Stimulated activated CD4-positive, alpha-beta T cell treated with anti-CD3 and anti-CD28 coated beads, Interleukin-12 subunit alpha, Interleukin-12 subunit beta, amount 100 ng/mL, for 24 hours (primary cell): ENCODE measurements at regions not wholly inside any gene's neighbourhood (a gene's known extent, or its start where the extent isn't known, plus 50 kb on each side); places are given as distances from the start of the nearest gene placed in this dataset.

Experiments
- DNase-seq, 2 experiments: peaks; one replicate each; pipeline ENCODE4 v3.0.0-alpha.2; 2020; ENCODE audit warnings: low read depth in 2 of 2

- no peak for DNase-seq
Measured at GRCh38 chr10:125219776-125220175, 59.4 kb upstream of the CTBP2 start.

- DNase-seq: no peak
Measured at GRCh38 chr10:125218967-125219366, 58.6 kb upstream of the CTBP2 start.

GRCh38 chr10:125217990-125218675 is 57.8 kb upstream of the CTBP2 start:
- DNase-seq: no peak

- DNase-seq: no peak
Measured at GRCh38 chr10:125216861-125217260, 56.5 kb upstream of the CTBP2 start.

- DNase-seq: no peak
Measured at GRCh38 chr10:125216309-125216708, 55.9 kb upstream of the CTBP2 start.

- no peak for DNase-seq
Measured at GRCh38 chr10:125214283-125214570, 53.9 kb upstream of the CTBP2 start.

- DNase-seq: no peak
Measured at GRCh38 chr10:125213541-125214282, 53.3 kb upstream of the CTBP2 start.

GRCh38 chr10:125212150-125212809 is 51.9 kb upstream of the CTBP2 start:
- no peak for DNase-seq
